Mesothelial cell of epicardium (in vitro differentiated cells): ENCODE measurements at regions not wholly inside any gene's neighbourhood (a gene's known extent, or its start where the extent isn't known, plus 50 kb on each side); places are given as distances from the start of the nearest gene placed in this dataset.

Source experiments
- DNase-seq, 2 experiments: peaks; one replicate each; pipeline ENCODE4 v3.0.0; 2021; ENCODE audit warnings: low spot score in 2 of 2; ENCODE audit not compliant: unreplicated experiment in 2 of 2
- H3K27ac Mint-ChIP-seq: 2 replicates; pipeline ENCODE4 v1.8.0; 2021; ENCODE audit warnings: mixed read lengths
- H3K27me3 Mint-ChIP-seq: 2 replicates; pipeline ENCODE4 v1.8.0; 2021; ENCODE audit warnings: low read depth, mixed read lengths
- H3K36me3 Mint-ChIP-seq: 2 replicates; pipeline ENCODE4 v1.8.0; 2021; ENCODE audit warnings: mixed read lengths
- H3K4me1 Mint-ChIP-seq: 2 replicates; pipeline ENCODE4 v1.8.0; 2021; ENCODE audit warnings: mixed read lengths
- H3K4me3 Mint-ChIP-seq: 2 replicates; pipeline ENCODE4 v1.8.0; 2021; ENCODE audit warnings: mild to moderate bottlenecking, moderate library complexity, mixed read lengths
- H3K9me3 Mint-ChIP-seq: 2 replicates; pipeline ENCODE4 v1.8.0; 2021; ENCODE audit warnings: mixed read lengths
- CTCF ChIP-seq: fragments of 200-600 bp; sonication (generic); IDR thresholded peaks from one replicate; pipeline ENCODE4 v1.5.0; 2021; ENCODE audit warnings: antibody characterized with exemption; ENCODE audit not compliant: unreplicated experiment

- no peak overlapping the region for H3K4me3 Mint-ChIP-seq
Measured at GRCh38 chr7:115128154-115128553, 206.3 kb downstream of the MDFIC start.

GRCh38 chr7:115127399-115128021, 205.6 kb downstream of the MDFIC start:
- Mint-ChIP-seq H3K27me3 (no peaks in the 10 kb centered on the region), H3K4me1 (peaks cover 22% of the 10 kb centered on the region), H3K9me3 (peaks cover 12% of the 10 kb centered on the region), H3K4me3 (no peak overlapping the region), H3K27ac (no peak overlapping the region), H3K36me3 (no peaks in the 10 kb centered on the region)
- DNase-seq = no peak
- no peak for TF ChIP-seq CTCF

More at GRCh38 chr7:115128154-115128553, 206.3 kb downstream of the MDFIC start:
- Mint-ChIP-seq H3K27ac (no peak overlapping the region), H3K4me1 (peaks cover 17% of the 10 kb centered on the region), H3K36me3 (no peaks in the 10 kb centered on the region), H3K9me3 (peaks cover 12% of the 10 kb centered on the region), H3K27me3 (no peaks in the 10 kb centered on the region)
- DNase-seq = no peak
- TF ChIP-seq CTCF = no peak

GRCh38 chr7:115125750-115126149, 203.9 kb downstream of the MDFIC start:
- H3K4me1 Mint-ChIP-seq = peaks cover 24% of the 10 kb centered on the region
- DNase-seq = no peak
- H3K9me3 Mint-ChIP-seq = peaks cover 1% of the 10 kb centered on the region
- no peak overlapping the region for H3K4me3 Mint-ChIP-seq
- TF ChIP-seq CTCF = no peak
- no peaks in the 10 kb centered on the region for H3K27me3 Mint-ChIP-seq
- no peak overlapping the region for H3K27ac Mint-ChIP-seq
- no peaks in the 10 kb centered on the region for H3K36me3 Mint-ChIP-seq

- Mint-ChIP-seq H3K27me3 (no peaks in the 10 kb centered on the region), H3K4me1 (peaks cover 24% of the 10 kb centered on the region), H3K27ac (no peak overlapping the region), H3K36me3 (no peaks in the 10 kb centered on the region), H3K4me3 (no peak overlapping the region), H3K9me3 (peaks cover 3% of the 10 kb centered on the region)
- DNase-seq = no peak
- TF ChIP-seq CTCF = no peak
Measured at GRCh38 chr7:115125312-115125711, 203.4 kb downstream of the MDFIC start.

GRCh38 chr7:115124409-115124939, 202.6 kb downstream of the MDFIC start:
- Mint-ChIP-seq H3K36me3 (no peaks in the 10 kb centered on the region), H3K27ac (no peak overlapping the region), H3K27me3 (no peaks in the 10 kb centered on the region), H3K9me3 (peaks cover 3% of the 10 kb centered on the region), H3K4me1 (peaks cover 24% of the 10 kb centered on the region), H3K4me3 (no peak overlapping the region)
- no peak for DNase-seq
- TF ChIP-seq CTCF = no peak
